GM23248 (cell line): ENCODE measurements at regions not wholly inside any gene's neighbourhood (a gene's known extent, or its start where the extent isn't known, plus 50 kb on each side); places are given as distances from the start of the nearest gene placed in this dataset.

Experiments
- DNase-seq: peaks from one replicate; pipeline ENCODE4 v3.0.0-alpha.2; 2015
- H2AFZ ChIP-seq: fragments of 200-600 bp; sonication (generic); 2 replicates; pipeline ENCODE4 v1.6.1; 2016; ENCODE audit warnings: antibody characterized with exemption
- H3F3A ChIP-seq: fragments of 200-600 bp; sonication (generic); 2 replicates; pipeline ENCODE4 v1.6.1; 2016; ENCODE audit warnings: mild to moderate bottlenecking, antibody characterized with exemption, mixed run types; ENCODE audit not compliant: insufficient read depth
- H3K27ac ChIP-seq: fragments of 200-600 bp; sonication (generic); 2 replicates; pipeline ENCODE4 v1.5.1; 2016; ENCODE audit warnings: mild to moderate bottlenecking
- H3K27me3 ChIP-seq: fragments of 200-600 bp; sonication (generic); replicated peaks from 2 replicates; pipeline ENCODE4 v1.6.1; 2016; ENCODE audit warnings: mild to moderate bottlenecking; ENCODE audit not compliant: insufficient read depth
- H3K36me3 ChIP-seq: fragments of 200-600 bp; sonication (generic); 2 replicates; pipeline ENCODE4 v1.6.1; 2016; ENCODE audit warnings: low read depth, mild to moderate bottlenecking
- H3K4me1 ChIP-seq: fragments of 200-600 bp; sonication (generic); 2 replicates; pipeline ENCODE4 v1.6.1; 2016; ENCODE audit warnings: mild to moderate bottlenecking; ENCODE audit not compliant: insufficient read depth
- H3K4me2 ChIP-seq: fragments of 200-600 bp; sonication (generic); one replicate; pipeline ENCODE4 v1.6.1; 2016; ENCODE audit warnings: mild to moderate bottlenecking; ENCODE audit not compliant: unreplicated experiment
- H3K4me3 ChIP-seq: fragments of 200-600 bp; sonication (generic); 2 replicates; pipeline ENCODE4 v1.5.1; 2016; ENCODE audit warnings: mild to moderate bottlenecking
- H3K79me2 ChIP-seq: fragments of 200-600 bp; sonication (generic); 2 replicates; pipeline ENCODE4 v1.6.1; 2016; ENCODE audit warnings: mild to moderate bottlenecking; ENCODE audit not compliant: insufficient read depth
- H3K9ac ChIP-seq: fragments of 200-600 bp; sonication (generic); 2 replicates; pipeline ENCODE4 v1.6.1; 2016; ENCODE audit warnings: mild to moderate bottlenecking
- H3K9me2 ChIP-seq: fragments of 200-600 bp; sonication (generic); 2 replicates; pipeline ENCODE4 v1.6.1; 2016; ENCODE audit warnings: mixed run types, mild to moderate bottlenecking, moderate library complexity; ENCODE audit not compliant: insufficient read depth
- H3K9me3 ChIP-seq: fragments of 200-600 bp; sonication (generic); one replicate; pipeline ENCODE4 v1.6.1; 2017; ENCODE audit warnings: low read depth
- H4K20me1 ChIP-seq: fragments of 200-600 bp; sonication (generic); 2 replicates; pipeline ENCODE4 v1.6.0; 2016; ENCODE audit not compliant: insufficient read depth
- EZH2 ChIP-seq: fragments of 200-600 bp; sonication (generic); IDR thresholded peaks from 2 replicates; pipeline ENCODE4 v1.6.1; 2018; ENCODE audit warnings: antibody characterized with exemption, mild to moderate bottlenecking; ENCODE audit not compliant: insufficient read depth, poor library complexity, severe bottlenecking
- EZH2phosphoT487 ChIP-seq: fragments of 200-600 bp; sonication (generic); IDR thresholded peaks from 2 replicates; pipeline ENCODE4 v1.6.1; 2018; ENCODE audit warnings: antibody characterized with exemption, moderate library complexity, mild to moderate bottlenecking, low read depth; ENCODE audit not compliant: insufficient read depth
- WGBS, 2 experiments: methylation state at CpG; one replicate each; pipeline ENCODE4 v1.1.6; 2015 to 2017; ENCODE audit warnings: low lambda C conversion rate in 2 of 2, low coverage in 1 of 2; ENCODE audit errors: missing lambda C conversion rate in 2 of 2; 5-methylcytosine and 5-hydroxymethylcytosine counted together
- in situ Hi-C: fragments of 300-500 bp; cut with MboI; formaldehyde crosslinking; loops from 2 replicates; pipeline ENCODE4 v1.15.0; 2020

DNA sequence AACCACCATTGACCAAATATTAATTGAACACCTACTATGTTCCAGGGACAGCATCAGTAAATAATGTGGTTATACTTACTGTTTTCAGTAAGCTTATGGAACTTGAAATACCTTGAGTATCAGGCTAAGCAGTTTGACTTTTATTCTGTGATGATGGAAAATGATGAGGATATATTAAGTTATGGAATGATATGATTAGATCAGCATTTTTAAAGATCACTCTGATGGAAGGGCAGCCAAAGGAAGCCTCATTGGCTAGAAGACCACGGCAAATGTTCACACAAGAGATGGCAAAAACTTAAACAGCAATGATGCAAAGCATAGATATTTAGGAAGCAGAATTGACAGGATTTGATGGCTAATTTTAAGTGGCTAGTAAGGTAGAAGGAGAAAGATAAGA, 266.9 kb upstream of the DPP10 start:
- in situ Hi-C loops, result no loop called here
- Histone ChIP-seq H3K27me3 (no peaks in the 10 kb centered on the region), H3K36me3 (no peaks in the 10 kb centered on the region), H3K4me3 (no peak overlapping the region), H3K27ac (no peak overlapping the region), H2AFZ (no peak overlapping the region), H3K79me2 (no peaks in the 10 kb centered on the region), H3F3A (no peaks in the 10 kb centered on the region), H3K4me2 (no peak overlapping the region), H4K20me1 (no peaks in the 10 kb centered on the region), H3K9me2 (no peaks in the 10 kb centered on the region), H3K9ac (no peak overlapping the region), H3K4me1 (no peaks in the 10 kb centered on the region), H3K9me3 (no peaks in the 10 kb centered on the region)
- TF ChIP-seq EZH2phosphoT487, result no peak
- TF ChIP-seq EZH2, result no peak
- WGBS, 2 experiments, result 6 to 13% methylated on average over 1 of the region's 1 CpG
- no peak for DNase-seq

DNA sequence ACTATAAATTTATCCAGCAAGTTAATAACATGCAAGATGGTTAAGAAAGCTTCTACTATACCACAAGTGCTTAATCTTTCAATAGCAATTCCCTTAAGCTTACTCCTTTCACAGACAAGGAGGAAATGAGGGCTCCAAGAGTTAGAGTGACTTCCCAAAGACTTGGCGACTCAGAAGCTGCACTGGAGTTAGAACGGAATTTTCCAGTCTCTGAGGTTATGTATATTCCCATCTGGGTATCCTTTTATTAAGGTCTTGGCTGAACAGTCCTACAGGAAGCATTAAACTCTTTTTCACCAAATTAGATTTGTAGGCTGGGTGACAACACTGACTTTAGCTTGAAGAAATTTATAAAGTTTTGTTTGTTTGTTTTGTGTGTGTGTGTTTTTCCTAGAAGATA, 256.9 kb upstream of the DPP10 start:
- no peaks in the 10 kb centered on the region for H3K9me3 ChIP-seq
- no peaks in the 10 kb centered on the region for H3K9me2 ChIP-seq
- no peak overlapping the region for H3K9ac ChIP-seq
- no peak overlapping the region for H3K27ac ChIP-seq
- no peaks in the 10 kb centered on the region for H4K20me1 ChIP-seq
- H3K4me2 ChIP-seq, result no peak overlapping the region
- no peaks in the 10 kb centered on the region for H3K27me3 ChIP-seq
- no peaks in the 10 kb centered on the region for H3K4me1 ChIP-seq
- H3K79me2 ChIP-seq, result no peaks in the 10 kb centered on the region
- 18 to 26% methylated on average over 2 of the region's 2 CpGs for WGBS, 2 experiments
- no peak for DNase-seq
- TF ChIP-seq EZH2phosphoT487 (no peak), EZH2 (no peak)
- H2AFZ ChIP-seq, result no peak overlapping the region
- H3K36me3 ChIP-seq, result no peaks in the 10 kb centered on the region
- no peaks in the 10 kb centered on the region for H3F3A ChIP-seq
- in situ Hi-C loops, result no loop called here
- no peak overlapping the region for H3K4me3 ChIP-seq

DNA sequence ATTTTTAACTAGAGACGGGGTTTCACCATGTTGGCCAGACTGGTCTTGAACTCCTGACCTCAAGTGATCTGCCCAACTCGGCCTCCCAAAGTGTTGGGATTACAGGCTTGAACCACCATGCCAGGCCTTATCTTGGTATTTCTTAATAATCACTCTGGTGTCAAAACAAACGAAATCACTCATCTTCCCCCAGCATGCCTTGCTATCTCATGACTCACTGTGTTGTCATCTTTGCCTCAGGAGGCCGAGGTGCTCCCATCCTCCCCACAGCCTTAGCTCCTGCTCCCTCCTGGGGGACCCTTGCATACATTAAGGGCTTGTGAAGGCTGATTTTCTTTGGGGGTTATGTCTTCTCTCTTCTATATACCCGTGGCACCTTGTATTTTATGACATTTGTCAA, 250.1 kb upstream of the DPP10 start:
- DNase-seq, result peak; percentile 31

DNA sequence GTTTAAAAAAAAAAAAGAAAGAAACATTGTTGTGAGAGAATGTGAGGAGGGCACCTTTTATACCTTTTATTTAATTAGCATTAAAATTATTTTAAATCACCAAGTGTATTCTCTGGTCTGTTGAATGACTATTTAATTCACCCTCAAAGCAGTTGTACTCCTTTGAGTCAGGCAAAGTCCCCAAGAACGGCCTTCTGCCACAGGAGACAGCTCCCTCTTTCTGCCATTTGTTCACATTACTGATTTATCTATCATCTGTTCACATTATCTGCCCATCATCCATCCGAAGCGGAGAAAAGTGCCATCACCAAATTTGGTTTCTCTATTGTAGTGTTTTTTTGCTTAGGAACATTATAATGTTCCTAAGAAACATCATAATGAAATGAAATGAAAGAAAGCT, 240.7 kb upstream of the DPP10 start:
- Histone ChIP-seq H3F3A (no peaks in the 10 kb centered on the region), H3K4me3 (no peak overlapping the region), H3K4me1 (no peaks in the 10 kb centered on the region), H4K20me1 (no peaks in the 10 kb centered on the region), H3K9ac (no peak overlapping the region), H3K9me2 (no peaks in the 10 kb centered on the region), H3K36me3 (no peaks in the 10 kb centered on the region), H3K9me3 (no peaks in the 10 kb centered on the region), H3K27ac (no peak overlapping the region), H3K27me3 (no peaks in the 10 kb centered on the region), H2AFZ (no peak overlapping the region), H3K79me2 (no peaks in the 10 kb centered on the region), H3K4me2 (no peak overlapping the region)
- TF ChIP-seq EZH2phosphoT487, result no peak
- no peak for TF ChIP-seq EZH2
- 47 to 49% methylated on average over 3 of the region's 3 CpGs for WGBS, 2 experiments
- in situ Hi-C loops, result no loop called here
- DNase-seq, result peak; percentile 1

More for the DNA sequence above, 250.1 kb upstream of the DPP10 start:
- H3K4me1 ChIP-seq, result no peaks in the 10 kb centered on the region
- no peaks in the 10 kb centered on the region for H3K36me3 ChIP-seq
- no peaks in the 10 kb centered on the region for H3K79me2 ChIP-seq
- 24 to 37% methylated on average over 5 of the region's 5 CpGs for WGBS, 2 experiments
- no peak overlapping the region for H3K4me2 ChIP-seq
- H3K4me3 ChIP-seq, result no peak overlapping the region
- no peaks in the 10 kb centered on the region for H3K9me3 ChIP-seq
- in situ Hi-C loops, result no loop called here
- no peaks in the 10 kb centered on the region for H3K27me3 ChIP-seq
- no peak overlapping the region for H3K27ac ChIP-seq
- no peaks in the 10 kb centered on the region for H4K20me1 ChIP-seq
- H3K9me2 ChIP-seq, result no peaks in the 10 kb centered on the region
- no peak overlapping the region for H3K9ac ChIP-seq
- no peaks in the 10 kb centered on the region for H3F3A ChIP-seq
- H2AFZ ChIP-seq, result no peak overlapping the region
- no peak for TF ChIP-seq EZH2
- no peak for TF ChIP-seq EZH2phosphoT487

DNA sequence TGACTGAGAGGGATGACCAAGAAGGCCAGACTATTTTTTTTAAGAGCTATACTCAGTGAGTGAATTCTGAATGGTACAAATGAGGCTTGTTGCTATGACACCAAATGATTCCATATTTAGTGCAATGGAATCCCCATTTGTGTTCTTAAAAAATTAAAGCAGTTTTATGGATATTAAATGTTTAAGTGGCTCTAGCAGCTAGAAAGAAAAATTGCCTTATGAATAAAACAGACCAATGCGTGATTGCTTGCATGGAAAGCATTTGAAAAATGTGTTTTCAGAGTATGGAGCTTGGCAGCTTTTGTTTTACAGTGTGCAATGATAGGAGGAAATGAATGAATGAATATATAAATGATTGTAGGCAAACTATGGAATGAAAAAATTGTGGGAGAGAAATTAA, 238.8 kb upstream of the DPP10 start:
- WGBS, 2 experiments, result 13 to 19% methylated on average over 1 of the region's 1 CpG
- Histone ChIP-seq H3K27ac (no peak overlapping the region), H3K4me1 (no peaks in the 10 kb centered on the region), H3K79me2 (no peaks in the 10 kb centered on the region), H2AFZ (no peak overlapping the region), H3K9me2 (no peaks in the 10 kb centered on the region), H4K20me1 (no peaks in the 10 kb centered on the region), H3K27me3 (no peaks in the 10 kb centered on the region), H3K4me3 (no peak overlapping the region), H3K36me3 (no peaks in the 10 kb centered on the region), H3F3A (no peaks in the 10 kb centered on the region), H3K9me3 (no peaks in the 10 kb centered on the region), H3K9ac (no peak overlapping the region), H3K4me2 (no peak overlapping the region)
- DNase-seq, result no peak
- TF ChIP-seq EZH2, result no peak
- no peak for TF ChIP-seq EZH2phosphoT487
- in situ Hi-C loops, result no loop called here
